ENCODE measurements at regions not wholly inside any gene's neighbourhood (a gene's known extent, or its start where the extent isn't known, plus 50 kb on each side); places are given as distances from the start of the nearest gene placed in this dataset.

DNA sequence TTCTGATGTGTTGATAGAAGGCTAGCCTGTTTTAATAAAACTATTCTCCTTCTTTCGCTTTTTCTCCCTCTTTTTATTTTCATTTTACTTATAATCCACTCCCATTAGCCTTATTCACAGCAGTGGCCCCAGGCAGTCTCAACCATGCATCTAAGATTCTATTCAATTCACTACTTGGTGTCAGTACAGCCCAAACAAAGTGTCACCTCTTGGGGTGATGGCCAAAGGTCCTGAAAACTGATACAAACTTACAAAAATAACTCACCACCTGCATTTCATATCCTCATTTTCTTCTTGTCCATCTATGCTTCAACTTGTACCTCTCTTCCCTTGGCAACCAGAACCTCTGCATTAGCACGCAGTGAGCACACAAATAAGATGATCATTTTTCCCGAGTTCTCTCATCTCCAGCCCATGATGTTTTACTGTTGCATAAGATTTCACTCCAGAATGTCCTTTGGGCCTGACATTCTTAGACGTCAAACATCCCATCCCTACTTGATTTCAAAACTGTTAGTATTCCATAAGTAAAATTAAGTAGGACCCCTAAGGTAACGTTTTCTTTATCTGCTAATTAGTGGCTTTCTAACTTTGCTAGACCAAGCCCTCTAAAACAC, 559.3 kb upstream of the TNP1 start:
- H4K20me1 ChIP-seq (ENCODE audit: insufficient read depth, poor library complexity, severe bottlenecking), result no peaks in the 10 kb centered on the region
- 88% methylated on average over 5 of the region's 5 CpGs for WGBS (ENCODE audit: low lambda C conversion rate, missing lambda C conversion rate)
- no peaks in the 10 kb centered on the region for H3K9me3 ChIP-seq (ENCODE audit: low read depth)
- DNase-seq (ENCODE audit: low spot score), result no peak
- H3K4me1 ChIP-seq (ENCODE audit: insufficient read depth), result peaks cover 13% of the 10 kb centered on the region
- H2AFZ ChIP-seq, result no peak overlapping the region
- H3K9me2 ChIP-seq (replicated peaks; ENCODE audit: insufficient read depth), result no peaks in the 10 kb centered on the region
- no peak overlapping the region for H3K4me3 ChIP-seq
- no peak overlapping the region for H3K4me2 ChIP-seq
- no peaks in the 10 kb centered on the region for H3K79me2 ChIP-seq
- peak overlapping the region; percentile 32 for H3K27ac ChIP-seq
- no peaks in the 10 kb centered on the region for H3K27me3 ChIP-seq
- TF ChIP-seq EZH2phosphoT487 (IDR thresholded peaks at IDR 0.05; ENCODE audit: low read depth, severe bottlenecking, unreplicated experiment) (no peak), EZH2 (IDR thresholded peaks at IDR 0.05; ENCODE audit: borderline replicate concordance) (no peak)
- TF ChIP-seq, protein P1, sequence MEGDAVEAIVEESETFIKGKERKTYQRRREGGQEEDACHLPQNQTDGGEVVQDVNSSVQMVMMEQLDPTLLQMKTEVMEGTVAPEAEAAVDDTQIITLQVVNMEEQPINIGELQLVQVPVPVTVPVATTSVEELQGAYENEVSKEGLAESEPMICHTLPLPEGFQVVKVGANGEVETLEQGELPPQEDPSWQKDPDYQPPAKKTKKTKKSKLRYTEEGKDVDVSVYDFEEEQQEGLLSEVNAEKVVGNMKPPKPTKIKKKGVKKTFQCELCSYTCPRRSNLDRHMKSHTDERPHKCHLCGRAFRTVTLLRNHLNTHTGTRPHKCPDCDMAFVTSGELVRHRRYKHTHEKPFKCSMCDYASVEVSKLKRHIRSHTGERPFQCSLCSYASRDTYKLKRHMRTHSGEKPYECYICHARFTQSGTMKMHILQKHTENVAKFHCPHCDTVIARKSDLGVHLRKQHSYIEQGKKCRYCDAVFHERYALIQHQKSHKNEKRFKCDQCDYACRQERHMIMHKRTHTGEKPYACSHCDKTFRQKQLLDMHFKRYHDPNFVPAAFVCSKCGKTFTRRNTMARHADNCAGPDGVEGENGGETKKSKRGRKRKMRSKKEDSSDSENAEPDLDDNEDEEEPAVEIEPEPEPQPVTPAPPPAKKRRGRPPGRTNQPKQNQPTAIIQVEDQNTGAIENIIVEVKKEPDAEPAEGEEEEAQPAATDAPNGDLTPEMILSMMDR (IDR thresholded peaks at IDR 0.05; ENCODE audit: poor library complexity), result no peak
- H3K36me3 ChIP-seq (replicated peaks; ENCODE audit: insufficient read depth, low read depth), result no peaks in the 10 kb centered on the region

DNA sequence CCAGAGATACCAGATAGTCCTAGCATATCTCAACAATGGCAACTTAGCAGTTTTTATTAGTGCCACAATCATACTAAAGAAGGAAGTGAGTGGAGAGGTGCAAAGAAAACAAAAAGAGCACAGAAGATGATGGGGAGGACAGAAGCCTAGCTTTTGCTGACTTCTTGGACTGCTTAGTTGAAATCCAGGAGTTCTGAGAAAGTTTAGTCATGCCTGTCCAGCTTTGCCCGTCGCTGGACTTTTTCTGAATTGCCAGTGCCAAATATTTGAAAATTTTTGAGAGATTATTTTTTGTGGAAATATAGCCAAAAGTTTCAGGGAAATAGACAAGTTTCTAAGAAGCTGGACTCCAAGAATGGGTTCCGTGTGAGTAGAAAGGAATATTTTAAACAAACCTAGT, 558.7 kb upstream of the TNP1 start:
- Histone ChIP-seq H3K4me2 (no peak overlapping the region), H3K79me2 (no peaks in the 10 kb centered on the region)
- 77% methylated on average over 3 of the region's 3 CpGs for WGBS (ENCODE audit: low lambda C conversion rate, missing lambda C conversion rate)

DNA sequence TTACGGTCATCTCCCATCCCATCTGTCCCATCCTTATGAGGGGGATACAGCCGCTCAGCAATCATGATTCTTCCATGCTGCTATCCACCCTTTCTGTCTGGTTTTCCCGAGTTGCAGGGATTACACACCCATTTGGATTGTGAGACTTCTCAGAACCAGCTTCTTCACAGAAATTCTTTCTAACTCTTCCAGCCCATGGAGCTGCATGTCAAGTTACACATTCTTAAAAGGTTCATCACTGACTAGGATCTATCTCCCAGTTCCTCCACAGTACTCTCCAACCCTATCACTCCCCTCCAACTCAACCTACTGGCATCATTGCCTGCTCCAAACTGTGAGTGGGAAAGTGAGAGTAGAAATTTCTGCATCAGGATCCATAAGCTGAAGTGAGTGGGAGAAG, 558.2 kb upstream of the TNP1 start:
- 89% methylated on average over 3 of the region's 3 CpGs for WGBS (ENCODE audit: low lambda C conversion rate, missing lambda C conversion rate)
- H3K36me3 ChIP-seq (replicated peaks; ENCODE audit: insufficient read depth, low read depth), result no peaks in the 10 kb centered on the region
- peak overlapping the region; percentile 20 for H3K27ac ChIP-seq
- no peaks in the 10 kb centered on the region for H3K79me2 ChIP-seq
- H3K9me2 ChIP-seq (replicated peaks; ENCODE audit: insufficient read depth), result no peaks in the 10 kb centered on the region
- no peaks in the 10 kb centered on the region for H3K9me3 ChIP-seq (ENCODE audit: low read depth)
- H3K27me3 ChIP-seq, result no peaks in the 10 kb centered on the region
- H2AFZ ChIP-seq, result no peak overlapping the region
- H3K4me2 ChIP-seq, result no peak overlapping the region
- no peaks in the 10 kb centered on the region for H4K20me1 ChIP-seq (ENCODE audit: insufficient read depth, poor library complexity, severe bottlenecking)
- no peak overlapping the region for H3K4me3 ChIP-seq
- peaks cover 13% of the 10 kb centered on the region for H3K4me1 ChIP-seq (ENCODE audit: insufficient read depth)
- DNase-seq (ENCODE audit: low spot score), result no peak
- TF ChIP-seq, protein P1 (IDR thresholded peaks at IDR 0.05; ENCODE audit: poor library complexity), result no peak

More for the DNA sequence above, 558.7 kb upstream of the TNP1 start:
- no peak overlapping the region for H3K4me3 ChIP-seq
- H4K20me1 ChIP-seq (ENCODE audit: insufficient read depth, poor library complexity, severe bottlenecking), result no peaks in the 10 kb centered on the region
- H3K4me1 ChIP-seq (ENCODE audit: insufficient read depth), result peaks cover 13% of the 10 kb centered on the region
- peak overlapping the region; percentile 20 for H3K27ac ChIP-seq
- H3K9me3 ChIP-seq (ENCODE audit: low read depth), result no peaks in the 10 kb centered on the region
- no peaks in the 10 kb centered on the region for H3K27me3 ChIP-seq
- H3K36me3 ChIP-seq (replicated peaks; ENCODE audit: insufficient read depth, low read depth), result no peaks in the 10 kb centered on the region
- DNase-seq (ENCODE audit: low spot score), result no peak
- H2AFZ ChIP-seq, result no peak overlapping the region
- TF ChIP-seq, protein P1 (IDR thresholded peaks at IDR 0.05; ENCODE audit: poor library complexity), result no peak
- TF ChIP-seq EZH2 (IDR thresholded peaks at IDR 0.05; ENCODE audit: borderline replicate concordance) (no peak), EZH2phosphoT487 (IDR thresholded peaks at IDR 0.05; ENCODE audit: low read depth, severe bottlenecking, unreplicated experiment) (no peak)
- H3K9me2 ChIP-seq (replicated peaks; ENCODE audit: insufficient read depth), result no peaks in the 10 kb centered on the region

DNA sequence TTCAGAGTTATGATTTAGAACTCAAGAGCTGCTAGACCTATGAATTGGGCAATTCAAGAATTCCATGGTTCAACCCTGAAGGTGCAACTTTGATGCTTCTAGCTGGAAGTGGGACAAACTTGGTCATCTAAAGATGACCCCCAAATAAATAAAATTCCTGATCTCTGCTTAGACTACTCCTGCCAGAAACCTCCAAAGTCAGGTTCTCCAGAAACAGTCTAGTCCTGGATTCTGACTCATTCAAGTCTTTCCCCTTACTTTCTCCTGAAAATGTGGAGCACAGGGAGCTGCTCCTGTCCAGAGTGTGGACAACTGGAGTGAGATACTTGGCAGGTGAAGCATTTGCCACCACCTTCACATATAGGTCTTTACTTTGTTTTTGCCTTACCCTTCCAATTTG, 557.7 kb upstream of the TNP1 start:
- H3K9me2 ChIP-seq (replicated peaks; ENCODE audit: insufficient read depth), result no peaks in the 10 kb centered on the region
- no peak overlapping the region for H2AFZ ChIP-seq
- no peak for DNase-seq (ENCODE audit: low spot score)
- no peaks in the 10 kb centered on the region for H3K36me3 ChIP-seq (replicated peaks; ENCODE audit: insufficient read depth, low read depth)
- H3K79me2 ChIP-seq, result no peaks in the 10 kb centered on the region
- H3K27ac ChIP-seq, result no peak overlapping the region
- TF ChIP-seq, protein P1 (IDR thresholded peaks at IDR 0.05; ENCODE audit: poor library complexity), result no peak
- TF ChIP-seq EZH2phosphoT487 (IDR thresholded peaks at IDR 0.05; ENCODE audit: low read depth, severe bottlenecking, unreplicated experiment), result no peak
- no peak for TF ChIP-seq EZH2 (IDR thresholded peaks at IDR 0.05; ENCODE audit: borderline replicate concordance)
- no peaks in the 10 kb centered on the region for H3K27me3 ChIP-seq
- H3K4me2 ChIP-seq, result no peak overlapping the region
- no peaks in the 10 kb centered on the region for H4K20me1 ChIP-seq (ENCODE audit: insufficient read depth, poor library complexity, severe bottlenecking)
- no peak overlapping the region for H3K4me3 ChIP-seq
- no peaks in the 10 kb centered on the region for H3K9me3 ChIP-seq (ENCODE audit: low read depth)
- peaks cover 15% of the 10 kb centered on the region for H3K4me1 ChIP-seq (ENCODE audit: insufficient read depth)
